GM10266 (cell line): ENCODE measurements at regions not wholly inside any gene's neighbourhood (a gene's known extent, or its start where the extent isn't known, plus 50 kb on each side); places are given as distances from the start of the nearest gene placed in this dataset.

Source experiments
- DNase-seq: peaks from one replicate; pipeline ENCODE4 v3.0.0; 2012; ENCODE audit errors: extremely low spot score
- CTCF ChIP-seq: IDR thresholded peaks from 2 replicates; pipeline ENCODE4 v1.5.1; 2012; ENCODE audit warnings: mild to moderate bottlenecking, low read depth; ENCODE audit not compliant: control insufficient read depth, insufficient read depth; ENCODE audit errors: missing control alignments

GRCh38 chr20:48007351-48007750, 222.1 kb upstream of the SULF2 start:
- no peak for TF ChIP-seq CTCF
- no peak for DNase-seq

- no peak for DNase-seq
- no peak for TF ChIP-seq CTCF
Measured at GRCh38 chr20:48006036-48006833, 221.0 kb upstream of the SULF2 start.

GRCh38 chr20:48003021-48003420, 217.7 kb upstream of the SULF2 start:
- no peak for DNase-seq
- no peak for TF ChIP-seq CTCF

GRCh38 chr20:48002517-48002970, 217.3 kb upstream of the SULF2 start:
- DNase-seq = peak; percentile 47
- TF ChIP-seq CTCF = no peak

- TF ChIP-seq CTCF = no peak
- DNase-seq = no peak
Measured at GRCh38 chr20:47999166-47999565, 213.9 kb upstream of the SULF2 start.

GRCh38 chr20:47998736-47999135, 213.5 kb upstream of the SULF2 start:
- TF ChIP-seq CTCF = no peak
- DNase-seq = no peak

GRCh38 chr20:47995661-47996060, 210.4 kb upstream of the SULF2 start:
- DNase-seq = no peak
- no peak for TF ChIP-seq CTCF
